H1 (cell line): ENCODE measurements at regions not wholly inside any gene's neighbourhood (a gene's known extent, or its start where the extent isn't known, plus 50 kb on each side); places are given as distances from the start of the nearest gene placed in this dataset.

Source experiments
- CTCF ChIA-PET: fragments of 300-600 bp; sonication (Branson Sonifier 250); formaldehyde crosslinking; loops from one replicate; lab custom pipeline; 2021; ENCODE audit not compliant: partially characterized antibody; lab: Charles Lee
- POLR2A ChIA-PET: fragments of 300-600 bp; sonication (Branson Sonifier 250); formaldehyde crosslinking; loops from one replicate; lab custom pipeline; 2021; ENCODE audit warnings: inconsistent platforms; ENCODE audit not compliant: partially characterized antibody; lab: Charles Lee
- DNase-seq, 2 experiments: peaks; one replicate each; pipeline versions ENCODE4 v3.0.0 to v3.0.0-alpha.2; 2010 to 2022; ENCODE audit warnings: low spot score in 2 of 2, low read depth in 1 of 2, mixed read lengths in 1 of 2
- FAIRE-seq: peaks from 2 replicates; lab custom pipeline; 2011; peaks lifted over from hg19 to GRCh38; lab: Jason Lieb, UNC
- H2AFZ ChIP-seq: 2 replicates; pipeline ENCODE4 v1.8.1; 2012; ENCODE audit warnings: low read length, inconsistent platforms
- H2AK5ac ChIP-seq: 2 replicates; pipeline ENCODE4 v1.6.1; 2013; ENCODE audit warnings: low read depth, low read length
- H2BK120ac ChIP-seq: replicated peaks from 2 replicates; pipeline ENCODE3; 2013; ENCODE audit warnings: low read depth, low read length, inconsistent platforms
- H2BK12ac ChIP-seq: 2 replicates; pipeline ENCODE4 v1.6.1; 2013; ENCODE audit warnings: low read depth, low read length
- H2BK15ac ChIP-seq: 2 replicates; pipeline ENCODE4 v1.6.1; 2013; ENCODE audit warnings: low read length
- H2BK20ac ChIP-seq: 2 replicates; pipeline ENCODE4 v1.6.1; 2013; ENCODE audit warnings: low read length
- H2BK5ac ChIP-seq: 2 replicates; pipeline ENCODE4 v1.6.1; 2013; ENCODE audit warnings: low read depth, low read length
- H3K14ac ChIP-seq: 2 replicates; pipeline ENCODE4 v1.6.1; 2013; ENCODE audit warnings: inconsistent platforms; ENCODE audit not compliant: insufficient read length
- H3K18ac ChIP-seq: 2 replicates; pipeline ENCODE4 v1.6.1; 2013; ENCODE audit warnings: low read length; ENCODE audit errors: extremely low read depth
- H3K23ac ChIP-seq: 2 replicates; pipeline ENCODE4 v1.6.1; 2013; ENCODE audit warnings: inconsistent platforms; ENCODE audit not compliant: insufficient read length
- H3K23me2 ChIP-seq: 2 replicates; pipeline ENCODE4 v1.6.1; 2013; ENCODE audit warnings: low read depth, low read length
- H3K27ac ChIP-seq: 2 replicates; pipeline ENCODE4 v1.6.1; 2011; ENCODE audit warnings: low read depth, low read length, inconsistent platforms
- H3K27me3 ChIP-seq, 4 experiments: replicated peaks in 1 of 4; 1 replicate in 1 of 4; 2 replicates in 3 of 4; pipeline versions ENCODE4 v1.6.1 to v1.8.1; 2011 to 2013; ENCODE audit warnings: low read length in 3 of 4, mild to moderate bottlenecking in 3 of 4, inconsistent platforms in 2 of 4, mixed read lengths in 2 of 4, moderate library complexity in 1 of 4; ENCODE audit not compliant: control insufficient read depth in 3 of 4, insufficient read depth in 3 of 4; ENCODE audit errors: extremely low read depth in 1 of 4
- H3K36me3 ChIP-seq, 4 experiments: 2 replicates each; pipeline versions ENCODE4 v1.6.1 to v1.8.1; 2011 to 2013; ENCODE audit warnings: mild to moderate bottlenecking in 4 of 4, low read length in 3 of 4, moderate library complexity in 2 of 4, control low read depth in 1 of 4, inconsistent platforms in 1 of 4; ENCODE audit not compliant: insufficient read depth in 4 of 4, control insufficient read depth in 2 of 4
- H3K4ac ChIP-seq: replicated peaks from 2 replicates; pipeline ENCODE3; 2013; ENCODE audit warnings: low read length, low read depth, mixed read lengths, inconsistent platforms; ENCODE audit not compliant: insufficient read length
- H3K4me1 ChIP-seq, 4 experiments: replicated peaks in 1 of 4; 1 replicate in 1 of 4; 2 replicates in 3 of 4; pipeline versions ENCODE4 v1.6.1 to v1.8.1; 2011 to 2013; ENCODE audit warnings: low read length in 3 of 4, inconsistent platforms in 2 of 4, mixed read lengths in 1 of 4; ENCODE audit not compliant: insufficient read depth in 4 of 4, control insufficient read depth in 3 of 4
- H3K4me2 ChIP-seq, 2 experiments: 2 replicates each; pipeline versions ENCODE4 v1.6.1 to v1.8.1; 2011 to 2013; ENCODE audit warnings: low read depth in 2 of 2, low read length in 2 of 2, control low read depth in 1 of 2, inconsistent platforms in 1 of 2, mild to moderate bottlenecking in 1 of 2; ENCODE audit not compliant: insufficient read depth in 1 of 2
- H3K4me3 ChIP-seq, 4 experiments: fragments of 200-600, 300-600 bp in 1 of 4; sonication (generic), shearing (Covaris generic), sonication (Bioruptor Twin) in 1 of 4; 2 replicates each; pipeline versions ENCODE4 v1.5.1 to v1.8.1; 2011 to 2016; ENCODE audit warnings: low read length in 4 of 4, low read depth in 3 of 4, control low read depth in 2 of 4, inconsistent platforms in 2 of 4, mild to moderate bottlenecking in 2 of 4, mixed read lengths in 1 of 4, moderate library complexity in 1 of 4; ENCODE audit not compliant: insufficient read depth in 2 of 4; ENCODE audit errors: extremely low read depth in 1 of 4
- H3K56ac ChIP-seq: replicated peaks from 2 replicates; pipeline ENCODE3; 2013; ENCODE audit warnings: low read depth, mild to moderate bottlenecking, mixed read lengths, low read length, inconsistent platforms; ENCODE audit not compliant: insufficient read length
- H3K79me1 ChIP-seq: 2 replicates; pipeline ENCODE4 v1.6.1; 2013; ENCODE audit warnings: low read depth, low read length, control low read depth
- H3K79me2 ChIP-seq, 2 experiments: 2 replicates each; pipeline versions ENCODE4 v1.6.1 to v1.8.1; 2012 to 2013; ENCODE audit warnings: low read length in 2 of 2, mild to moderate bottlenecking in 2 of 2, inconsistent platforms in 1 of 2; ENCODE audit not compliant: insufficient read depth in 2 of 2, control insufficient read depth in 1 of 2
- H3K9ac ChIP-seq, 4 experiments: replicated peaks in 1 of 4; 1 replicate in 1 of 4; 2 replicates in 3 of 4; pipeline versions ENCODE4 v1.6.1 to v1.8.1; 2011 to 2013; ENCODE audit warnings: low read depth in 3 of 4, low read length in 3 of 4, control low read depth in 2 of 4, mild to moderate bottlenecking in 2 of 4, moderate library complexity in 2 of 4, inconsistent platforms in 1 of 4; ENCODE audit errors: extremely low read depth in 1 of 4
- H3K9me3 ChIP-seq, 2 experiments: 2 replicates each; pipeline versions ENCODE4 v1.6.1 to v1.8.1; 2012 to 2013; ENCODE audit warnings: mild to moderate bottlenecking in 2 of 2, moderate library complexity in 2 of 2, control low read depth in 1 of 2, inconsistent platforms in 1 of 2, low read depth in 1 of 2, low read length in 1 of 2, mixed read lengths in 1 of 2; ENCODE audit not compliant: insufficient read depth in 2 of 2
- H4K20me1 ChIP-seq, 2 experiments: replicated peaks in 1 of 2; 2 replicates each; pipeline versions ENCODE3 to v1.8.1; 2011 to 2013; ENCODE audit warnings: inconsistent platforms in 2 of 2, low read length in 2 of 2, mild to moderate bottlenecking in 1 of 2; ENCODE audit not compliant: insufficient read depth in 2 of 2, control insufficient read depth in 1 of 2
- H4K5ac ChIP-seq: 2 replicates; pipeline ENCODE4 v1.6.1; 2013; ENCODE audit warnings: low read length, low read depth, mixed read lengths, inconsistent platforms; ENCODE audit not compliant: insufficient read length
- H4K8ac ChIP-seq: 2 replicates; pipeline ENCODE4 v1.8.0; 2013; ENCODE audit warnings: mild to moderate bottlenecking, moderate library complexity, low read length, inconsistent platforms; ENCODE audit not compliant: insufficient read depth; ENCODE audit errors: extremely low read depth
- H4K91ac ChIP-seq: replicated peaks from 2 replicates; pipeline ENCODE3; 2013; ENCODE audit warnings: low read length, mixed read lengths, inconsistent platforms; ENCODE audit not compliant: insufficient read length
- BCL11A ChIP-seq, 2 experiments: IDR thresholded peaks; one replicate each; pipeline ENCODE4 v1.6.1; 2011; ENCODE audit warnings: low read depth in 2 of 2, low read length in 2 of 2, mild to moderate bottlenecking in 2 of 2
- MAFK ChIP-seq: IDR thresholded peaks from 2 replicates; pipeline ENCODE4 v1.6.1; 2012; ENCODE audit warnings: low read depth, mild to moderate bottlenecking, improper control_type of control experiment, low read length
- NRF1 ChIP-seq: IDR thresholded peaks from 2 replicates; pipeline ENCODE4 v1.6.1; 2011; ENCODE audit warnings: mild to moderate bottlenecking, low read depth, low read length, improper control_type of control experiment
- PHF8 ChIP-seq: fragments of 200-600 bp; sonication (generic); conservative IDR thresholded peaks from 2 replicates; pipeline ENCODE4 v1.7.1; 2012; ENCODE audit warnings: low read depth, mild to moderate bottlenecking, inconsistent platforms, low read length, moderate library complexity
- RFX5 ChIP-seq: IDR thresholded peaks from 2 replicates; pipeline ENCODE4 v1.6.1; 2011; ENCODE audit warnings: low read depth, low read length, improper control_type of control experiment, borderline replicate concordance
- SIN3A ChIP-seq, 2 experiments: IDR thresholded peaks in 1 of 2; conservative IDR thresholded peaks in 1 of 2; 2 replicates each; pipeline ENCODE4 v1.6.1; 2011 to 2012; ENCODE audit warnings: low read length in 2 of 2, improper control_type of control experiment in 1 of 2, low read depth in 1 of 2, mild to moderate bottlenecking in 1 of 2
- TAF7 ChIP-seq: optimal IDR thresholded peaks from 2 replicates; pipeline ENCODE3; 2011; ENCODE audit warnings: low read depth, mild to moderate bottlenecking, inconsistent platforms, low read length, moderate library complexity, borderline replicate concordance
- WGBS, 2 experiments: shearing (Covaris generic) in 1 of 2; methylation state at CpG; one replicate each; pipeline versions ENCODE4 v1.1.6 to v1.1.7; 2013 to 2015; ENCODE audit warnings: low lambda C conversion rate in 2 of 2, mixed read lengths in 2 of 2, inconsistent platforms in 1 of 2, low coverage in 1 of 2, missing lambda C conversion rate in 1 of 2; ENCODE audit not compliant: insufficient replicate concordance in 2 of 2, insufficient coverage in 1 of 2, insufficient read length in 1 of 2; ENCODE audit errors: extremely low coverage in 1 of 2, missing lambda C conversion rate in 1 of 2; 5-methylcytosine and 5-hydroxymethylcytosine counted together
- TF ChIP-seq, protein P1 (sequence below): IDR thresholded peaks from 2 replicates; pipeline ENCODE4 v1.6.1; 2012; ENCODE audit warnings: inconsistent platforms
- TF ChIP-seq, protein P2 (sequence below): IDR thresholded peaks from 2 replicates; pipeline ENCODE4 v1.6.1; 2011; ENCODE audit warnings: low read depth, mild to moderate bottlenecking, low read length; ENCODE audit not compliant: insufficient read depth

DNA sequence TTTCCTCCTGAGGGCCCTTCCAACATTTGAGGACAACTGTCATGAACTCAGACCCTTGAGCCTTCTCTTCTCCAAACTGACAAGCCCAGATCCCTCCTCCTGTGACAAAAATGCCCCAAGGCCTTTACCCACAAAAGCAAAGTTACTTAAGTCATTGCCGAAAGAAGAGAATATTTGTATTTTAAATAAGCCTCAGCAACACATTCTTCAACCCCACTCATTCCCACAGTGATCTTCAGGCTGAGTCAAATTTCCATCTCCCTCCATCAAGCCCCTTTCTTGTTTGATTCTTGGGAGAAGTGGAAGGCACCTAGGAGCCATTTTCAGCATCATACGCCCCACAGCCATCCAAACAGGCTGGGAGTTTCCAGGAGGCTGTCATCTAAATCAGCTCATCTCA, 150.8 kb upstream of the PDE1C start:
- Histone ChIP-seq H2BK5ac (no peak overlapping the region), H2BK20ac (no peak overlapping the region), H3K79me2 (no peaks in the 10 kb centered on the region), H2BK15ac (no peak overlapping the region), H3K36me3 (no peaks in the 10 kb centered on the region), H3K27me3 (no peaks in the 10 kb centered on the region), H3K9me3 (no peaks in the 10 kb centered on the region), H3K56ac (no peak overlapping the region), H3K9ac (no peak overlapping the region), H4K20me1 (no peaks in the 10 kb centered on the region), H4K8ac (no peak overlapping the region), H3K14ac (no peak overlapping the region), H3K23ac (no peak overlapping the region), H4K5ac (no peak overlapping the region), H3K18ac (no peak overlapping the region), H3K4ac (no peak overlapping the region), H3K4me1 (no peaks in the 10 kb centered on the region), H2BK12ac (no peak overlapping the region), H3K27ac (no peak overlapping the region), H3K79me1 (no peaks in the 10 kb centered on the region), H3K4me3 (no peak overlapping the region), H3K4me2 (no peak overlapping the region)
- WGBS, 2 experiments, result 87% methylated on average over 2 of the region's 2 CpGs; no CpG with 5 or more reads in 1 of the 2 experiments
- no peak for FAIRE-seq
- TF ChIP-seq SIN3A (conservative IDR thresholded peaks at IDR 0.05 in 1 of 2, IDR thresholded peaks at IDR 0.05 in 1 of 2; ENCODE audit: low read depth in 1 of 2, low read length in 2 of 2) (no peak), BCL11A (IDR thresholded peaks at IDR 0.05; ENCODE audit: low read depth in 2 of 2, low read length in 2 of 2) (no peak), TAF7 (no peak), MAFK (no peak), NRF1 (no peak), PHF8 (no peak), RFX5 (no peak)
- TF ChIP-seq, protein P1, sequence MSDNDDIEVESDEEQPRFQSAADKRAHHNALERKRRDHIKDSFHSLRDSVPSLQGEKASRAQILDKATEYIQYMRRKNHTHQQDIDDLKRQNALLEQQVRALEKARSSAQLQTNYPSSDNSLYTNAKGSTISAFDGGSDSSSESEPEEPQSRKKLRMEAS, result no peak
- TF ChIP-seq, protein P2, sequence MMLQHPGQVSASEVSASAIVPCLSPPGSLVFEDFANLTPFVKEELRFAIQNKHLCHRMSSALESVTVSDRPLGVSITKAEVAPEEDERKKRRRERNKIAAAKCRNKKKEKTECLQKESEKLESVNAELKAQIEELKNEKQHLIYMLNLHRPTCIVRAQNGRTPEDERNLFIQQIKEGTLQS, result no peak
- TF ChIP-seq, all 59 proteins: peak for 0
- ChIA-PET CTCF (interaction anchor here (0.5 to 6.4 kb wide), 13 partner anchors 9 to 1098 kb away, joined by 3 to 59 read pairs (median 4); no protein-coding TSS in a partner anchor), POLR2A (no interaction called here)
- H2BK120ac ChIP-seq, result no peak overlapping the region
- no peak overlapping the region for H2AK5ac ChIP-seq
- H3K23me2 ChIP-seq, result no peaks in the 10 kb centered on the region
- no peak for DNase-seq
- no peak overlapping the region for H4K91ac ChIP-seq
- H2AFZ ChIP-seq, result no peak overlapping the region
